ENCODE measurements at regions not wholly inside any gene's neighbourhood (a gene's known extent, or its start where the extent isn't known, plus 50 kb on each side); places are given as distances from the start of the nearest gene placed in this dataset.
"Not testable (repeated sequence)": the region's sequence is repeated elsewhere in the genome, so short reads cannot be mapped to it uniquely, and the experiment has no call there.

GRCh38 chr7:68087401-68087800, 1090.8 kb downstream of the TYW1 start:
- no peak for TF ChIP-seq EZH2 (IDR thresholded peaks at IDR 0.05; ENCODE audit: low read length, unreplicated experiment)
- TF ChIP-seq EZH2phosphoT487 (IDR thresholded peaks at IDR 0.05; ENCODE audit: borderline replicate concordance, low read length) = no peak
- no peak for TF ChIP-seq CTCF (conservative IDR thresholded peaks at IDR 0.05; ENCODE audit: low read depth, low read length)
- ChIA-PET POLR2A (ENCODE audit: unreplicated experiment) (no interaction called here), CTCF (no interaction called here)
- H3K27ac ChIP-seq (ENCODE audit: low read length) = no peak overlapping the region
- H3K9me3 ChIP-seq (ENCODE audit: low read length) = no peaks in the 10 kb centered on the region
- no peaks in the 10 kb centered on the region for H3F3A ChIP-seq (ENCODE audit: low read length, unreplicated experiment)
- intact Hi-C loops (cut with micrococcal nuclease) = no loop called here
- no peaks in the 10 kb centered on the region for H4K20me1 ChIP-seq (ENCODE audit: low read length)
- H3K36me3 ChIP-seq (ENCODE audit: low read depth, low read length) = no peaks in the 10 kb centered on the region
- H3K79me2 ChIP-seq (ENCODE audit: low read length) = no peaks in the 10 kb centered on the region
- no peak overlapping the region for H2AFZ ChIP-seq (ENCODE audit: low read length)
- no peaks in the 10 kb centered on the region for H3K9me2 ChIP-seq (replicated peaks; ENCODE audit: low read length)
- no peaks in the 10 kb centered on the region for H3K27me3 ChIP-seq (ENCODE audit: low read length)
- no peak overlapping the region for H3K4me2 ChIP-seq (ENCODE audit: low read length)
- ATAC-seq (no peak), DNase-seq (no peak)
- H3K9ac ChIP-seq (ENCODE audit: low read length) = no peak overlapping the region
- no peaks in the 10 kb centered on the region for H3K4me1 ChIP-seq (ENCODE audit: insufficient read depth, low read length)
- no peak overlapping the region for H3K4me3 ChIP-seq (ENCODE audit: low read length)
- no TSS peak for BruUV-seq (replicated peaks)

GRCh38 chr7:68088879-68089278, 1092.2 kb downstream of the TYW1 start:
- POLR2A ChIA-PET (ENCODE audit: unreplicated experiment) = no interaction called here
- Histone ChIP-seq H3F3A (ENCODE audit: low read length, unreplicated experiment) (no peaks in the 10 kb centered on the region), H2AFZ (ENCODE audit: low read length) (no peak overlapping the region), H3K27ac (ENCODE audit: low read length) (no peak overlapping the region), H3K27me3 (ENCODE audit: low read length) (no peaks in the 10 kb centered on the region), H3K9me3 (ENCODE audit: low read length) (no peaks in the 10 kb centered on the region), H3K4me2 (ENCODE audit: low read length) (no peak overlapping the region), H3K4me1 (ENCODE audit: insufficient read depth, low read length) (no peaks in the 10 kb centered on the region), H3K9ac (ENCODE audit: low read length) (no peak overlapping the region), H4K20me1 (ENCODE audit: low read length) (no peaks in the 10 kb centered on the region), H3K79me2 (ENCODE audit: low read length) (no peaks in the 10 kb centered on the region), H3K4me3 (ENCODE audit: low read length) (no peak overlapping the region), H3K9me2 (replicated peaks; ENCODE audit: low read length) (no peaks in the 10 kb centered on the region), H3K36me3 (ENCODE audit: low read depth, low read length) (no peaks in the 10 kb centered on the region)
- BruUV-seq (replicated peaks) = no TSS peak
- TF ChIP-seq CTCF (conservative IDR thresholded peaks at IDR 0.05; ENCODE audit: low read depth, low read length) (no peak), EZH2 (IDR thresholded peaks at IDR 0.05; ENCODE audit: low read length, unreplicated experiment) (no peak), EZH2phosphoT487 (IDR thresholded peaks at IDR 0.05; ENCODE audit: borderline replicate concordance, low read length) (no peak)
- intact Hi-C loops (cut with micrococcal nuclease) = no loop called here
- CTCF ChIA-PET = no interaction called here
- ATAC-seq (no peak), DNase-seq (no peak)

GRCh38 chr7:68090256-68090655, 1093.6 kb downstream of the TYW1 start:
- H3K27ac ChIP-seq (ENCODE audit: low read length); H3K9ac ChIP-seq (ENCODE audit: low read length); DNase-seq; ATAC-seq; intact Hi-C loops (cut with micrococcal nuclease); CTCF ChIA-PET; H3K4me1 ChIP-seq (ENCODE audit: insufficient read depth, low read length); POLR2A ChIA-PET (ENCODE audit: unreplicated experiment); H3K79me2 ChIP-seq (ENCODE audit: low read length); BruUV-seq (replicated peaks); H3K4me3 ChIP-seq (ENCODE audit: low read length); H3K27me3 ChIP-seq (ENCODE audit: low read length); H3K9me3 ChIP-seq (ENCODE audit: low read length); H3K4me2 ChIP-seq (ENCODE audit: low read length); H2AFZ ChIP-seq (ENCODE audit: low read length); H3F3A ChIP-seq (ENCODE audit: low read length, unreplicated experiment); H4K20me1 ChIP-seq (ENCODE audit: low read length); H3K36me3 ChIP-seq (ENCODE audit: low read depth, low read length); H3K9me2 ChIP-seq (replicated peaks; ENCODE audit: low read length): not testable (repeated sequence)
